ENCODE measurements at regions not wholly inside any gene's neighbourhood (a gene's known extent, or its start where the extent isn't known, plus 50 kb on each side); places are given as distances from the start of the nearest gene placed in this dataset.

DNA sequence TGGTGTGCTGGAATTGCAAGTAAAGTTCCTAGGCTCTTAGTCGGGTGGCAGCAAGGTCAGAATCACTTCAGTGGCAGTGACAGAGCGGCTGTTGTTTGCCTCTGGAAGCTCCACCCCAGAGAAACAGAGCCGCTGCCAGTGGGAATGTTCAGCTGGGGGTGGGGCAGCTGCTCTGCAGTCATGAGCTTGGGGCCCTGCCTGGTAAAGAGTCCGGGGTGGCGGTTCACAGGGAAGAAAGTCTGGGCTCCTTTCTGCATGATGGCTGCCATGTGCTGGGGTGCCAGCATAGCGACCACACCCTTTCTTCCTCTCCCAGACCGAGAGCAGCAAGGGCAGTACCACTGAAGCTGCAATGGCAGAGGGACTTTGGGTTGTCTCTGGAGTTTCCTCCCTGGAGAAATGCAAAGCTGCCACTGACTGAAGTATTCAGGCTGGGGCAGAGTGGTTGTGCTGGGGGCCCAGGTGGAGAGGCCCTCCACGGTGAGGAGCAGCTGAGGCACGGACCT lies 108.8 kb upstream of the CENPE start:
- intact Hi-C loops (cut with DNase I) = no loop called here
- no peak overlapping the region for H3K4me3 ChIP-seq
- TF ChIP-seq, protein P1, sequence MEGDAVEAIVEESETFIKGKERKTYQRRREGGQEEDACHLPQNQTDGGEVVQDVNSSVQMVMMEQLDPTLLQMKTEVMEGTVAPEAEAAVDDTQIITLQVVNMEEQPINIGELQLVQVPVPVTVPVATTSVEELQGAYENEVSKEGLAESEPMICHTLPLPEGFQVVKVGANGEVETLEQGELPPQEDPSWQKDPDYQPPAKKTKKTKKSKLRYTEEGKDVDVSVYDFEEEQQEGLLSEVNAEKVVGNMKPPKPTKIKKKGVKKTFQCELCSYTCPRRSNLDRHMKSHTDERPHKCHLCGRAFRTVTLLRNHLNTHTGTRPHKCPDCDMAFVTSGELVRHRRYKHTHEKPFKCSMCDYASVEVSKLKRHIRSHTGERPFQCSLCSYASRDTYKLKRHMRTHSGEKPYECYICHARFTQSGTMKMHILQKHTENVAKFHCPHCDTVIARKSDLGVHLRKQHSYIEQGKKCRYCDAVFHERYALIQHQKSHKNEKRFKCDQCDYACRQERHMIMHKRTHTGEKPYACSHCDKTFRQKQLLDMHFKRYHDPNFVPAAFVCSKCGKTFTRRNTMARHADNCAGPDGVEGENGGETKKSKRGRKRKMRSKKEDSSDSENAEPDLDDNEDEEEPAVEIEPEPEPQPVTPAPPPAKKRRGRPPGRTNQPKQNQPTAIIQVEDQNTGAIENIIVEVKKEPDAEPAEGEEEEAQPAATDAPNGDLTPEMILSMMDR (IDR thresholded peaks at IDR 0.05) = no peak
- TF ChIP-seq POLR2A (IDR thresholded peaks at IDR 0.05) = no peak
- TF ChIP-seq EP300 (IDR thresholded peaks at IDR 0.05) = no peak
- TF ChIP-seq POLR2AphosphoS5 (IDR thresholded peaks at IDR 0.05) = no peak
- no peaks in the 10 kb centered on the region for H3K36me3 ChIP-seq
- no peak overlapping the region for H3K27ac ChIP-seq
- no peaks in the 10 kb centered on the region for H3K4me1 ChIP-seq
- H3K27me3 ChIP-seq = no peaks in the 10 kb centered on the region
- DNase-seq = peak; percentile 59
- WGBS, 2 donors = 26 to 44% methylated on average over 9 of the region's 9 CpGs
- H3K9me3 ChIP-seq = peaks cover 0 to 3% (median 0%) of the 10 kb centered on the region in 4 donors

DNA sequence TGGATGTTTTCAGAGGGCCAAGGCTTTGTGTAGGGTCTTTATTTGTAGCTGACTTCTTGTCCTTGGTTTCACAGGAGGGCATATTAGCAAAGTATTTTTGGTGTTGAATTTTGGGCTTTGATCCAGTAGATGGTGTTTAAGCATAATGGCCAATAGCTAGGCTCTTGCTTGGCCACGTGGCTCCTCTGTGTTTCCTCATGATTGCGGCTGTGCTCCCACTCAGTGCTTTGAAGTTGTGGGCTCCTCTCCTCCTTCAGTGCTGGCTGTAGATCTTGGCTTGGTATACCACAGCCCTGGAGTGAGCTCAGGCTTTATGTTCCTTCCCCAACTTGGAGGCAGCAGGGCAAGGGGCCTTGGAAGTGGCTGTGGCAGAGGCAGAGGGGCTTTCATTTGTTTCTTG lies 107.2 kb upstream of the CENPE start:
- intact Hi-C loops (cut with DNase I) = no loop called here
- WGBS, 2 donors = 78 to 81% methylated on average over 2 of the region's 2 CpGs
- Histone ChIP-seq H3K36me3 (no peaks in the 10 kb centered on the region), H3K4me3 (no peak overlapping the region), H3K27ac (no peak overlapping the region), H3K27me3 (no peaks in the 10 kb centered on the region), H3K4me1 (no peaks in the 10 kb centered on the region), H3K9me3 (no peaks in the 10 kb centered on the region)
- TF ChIP-seq POLR2AphosphoS5 (IDR thresholded peaks at IDR 0.05) = no peak
- no peak for TF ChIP-seq POLR2A (IDR thresholded peaks at IDR 0.05)
- TF ChIP-seq, protein P1 (IDR thresholded peaks at IDR 0.05) = no peak
- TF ChIP-seq EP300 (IDR thresholded peaks at IDR 0.05) = no peak
- no peak for DNase-seq

DNA sequence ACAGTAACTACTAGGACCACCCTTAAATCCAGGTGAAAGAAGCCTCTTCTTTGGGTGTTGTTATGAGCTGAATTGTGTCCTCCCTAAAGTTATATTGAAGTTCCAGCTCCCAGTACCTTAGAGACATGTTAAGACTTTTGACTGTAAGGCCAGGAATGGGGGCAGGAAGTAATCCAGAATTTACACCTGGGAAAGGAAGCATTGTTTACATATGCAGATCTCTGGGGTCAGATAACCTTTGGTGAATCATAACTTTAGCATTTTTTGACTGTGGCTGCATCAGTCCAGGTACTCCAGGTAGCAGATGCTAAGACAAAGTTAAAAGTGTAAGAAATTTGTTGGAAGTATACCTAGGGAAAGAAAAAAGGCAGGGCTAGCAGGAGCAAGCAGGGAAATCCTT lies 104.9 kb upstream of the CENPE start:
- TF ChIP-seq, protein P1 (IDR thresholded peaks at IDR 0.05) = no peak
- TF ChIP-seq EP300 (IDR thresholded peaks at IDR 0.05) (no peak), POLR2A (IDR thresholded peaks at IDR 0.05) (no peak), POLR2AphosphoS5 (IDR thresholded peaks at IDR 0.05) (no peak)
- Histone ChIP-seq H3K36me3 (no peaks in the 10 kb centered on the region), H3K27me3 (no peaks in the 10 kb centered on the region), H3K9me3 (no peaks in the 10 kb centered on the region), H3K4me3 (no peak overlapping the region), H3K27ac (no peak overlapping the region), H3K4me1 (no peaks in the 10 kb centered on the region)
- intact Hi-C loops (cut with DNase I) = no loop called here
- DNase-seq = no peak

DNA sequence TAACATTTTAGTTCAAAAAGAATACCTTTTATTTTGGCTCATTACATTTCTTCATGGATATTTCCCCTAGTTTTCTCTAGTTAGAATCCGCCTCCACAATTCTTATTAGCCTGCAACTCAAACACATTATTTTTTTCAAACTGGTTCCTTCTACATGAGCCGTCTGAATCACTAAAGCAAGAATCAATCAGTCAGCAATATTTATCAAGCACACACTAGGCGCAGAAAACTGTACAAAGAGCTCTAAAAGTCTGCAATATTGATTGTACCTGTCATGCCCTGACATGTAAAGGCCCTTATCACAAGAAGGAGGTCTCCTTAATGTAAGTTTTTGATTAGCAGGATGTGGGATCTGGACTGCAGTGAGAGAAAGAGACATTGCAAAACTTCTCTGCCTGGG lies 94.8 kb upstream of the CENPE start:
- no peak for DNase-seq
- TF ChIP-seq POLR2AphosphoS5 (IDR thresholded peaks at IDR 0.05) (no peak), POLR2A (IDR thresholded peaks at IDR 0.05) (no peak), EP300 (IDR thresholded peaks at IDR 0.05) (no peak)
- TF ChIP-seq, protein P1 (IDR thresholded peaks at IDR 0.05) = no peak
- Histone ChIP-seq H3K27me3 (no peaks in the 10 kb centered on the region), H3K9me3 (no peaks in the 10 kb centered on the region), H3K27ac (no peak overlapping the region), H3K4me1 (no peaks in the 10 kb centered on the region), H3K36me3 (no peaks in the 10 kb centered on the region), H3K4me3 (no peak overlapping the region)
- intact Hi-C loops (cut with DNase I) = no loop called here
- WGBS, 2 donors = 84 to 89% methylated on average over 3 of the region's 3 CpGs

DNA sequence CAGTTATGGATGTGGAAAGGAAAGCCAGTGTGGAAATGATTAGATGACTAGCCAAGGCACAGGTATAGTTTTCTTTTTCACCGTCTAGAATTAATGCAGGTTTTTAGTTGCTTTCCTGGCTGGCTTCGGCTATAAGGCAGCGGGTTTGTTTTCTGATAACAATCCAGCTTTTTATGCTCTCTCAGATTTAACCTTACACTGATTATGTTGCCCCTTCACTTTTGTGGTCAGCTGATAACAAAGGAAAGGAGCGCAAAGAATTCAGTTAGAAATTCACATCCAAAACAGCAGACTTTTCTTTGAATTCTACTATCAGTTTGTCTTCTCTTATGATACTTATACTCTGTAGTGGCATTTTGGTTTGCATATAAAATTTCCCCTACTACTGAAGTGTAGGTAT lies 94.2 kb upstream of the CENPE start:
- DNase-seq = no peak
- Histone ChIP-seq H3K27ac (no peak overlapping the region), H3K9me3 (no peaks in the 10 kb centered on the region), H3K4me1 (no peaks in the 10 kb centered on the region), H3K36me3 (no peaks in the 10 kb centered on the region), H3K27me3 (no peaks in the 10 kb centered on the region), H3K4me3 (no peak overlapping the region)
- 90 to 91% methylated on average over 4 of the region's 4 CpGs for WGBS, 2 donors
- TF ChIP-seq POLR2A (IDR thresholded peaks at IDR 0.05) = no peak
- TF ChIP-seq POLR2AphosphoS5 (IDR thresholded peaks at IDR 0.05) = no peak
- TF ChIP-seq EP300 (IDR thresholded peaks at IDR 0.05) = no peak
- TF ChIP-seq, protein P1 (IDR thresholded peaks at IDR 0.05) = no peak
- intact Hi-C loops (cut with DNase I) = no loop called here

Measured in sigmoid colon (tissue), 6 donors.